GM13977 (cell line): ENCODE measurements at regions not wholly inside any gene's neighbourhood (a gene's known extent, or its start where the extent isn't known, plus 50 kb on each side); places are given as distances from the start of the nearest gene placed in this dataset.

ENCODE experiments used
- DNase-seq: peaks from one replicate; pipeline ENCODE4 v3.0.0; 2012; ENCODE audit warnings: low spot score
- in situ Hi-C: fragments of 300-500 bp; cut with MboI; formaldehyde crosslinking; loops from one replicate; pipeline ENCODE4 v1.12.0; 2022; ENCODE audit warnings: low sequenced_read_pairs, low pct_unique_long_range_greater_than_20kb, mixed read lengths, inconsistent platforms; ENCODE audit not compliant: unreplicated experiment
- TF ChIP-seq, protein P1 (sequence below): IDR thresholded peaks from 2 replicates; pipeline ENCODE4 v1.5.1; 2012; ENCODE audit warnings: mild to moderate bottlenecking, control low read depth; ENCODE audit not compliant: insufficient read depth; ENCODE audit errors: extremely low read depth, missing control alignments

DNA sequence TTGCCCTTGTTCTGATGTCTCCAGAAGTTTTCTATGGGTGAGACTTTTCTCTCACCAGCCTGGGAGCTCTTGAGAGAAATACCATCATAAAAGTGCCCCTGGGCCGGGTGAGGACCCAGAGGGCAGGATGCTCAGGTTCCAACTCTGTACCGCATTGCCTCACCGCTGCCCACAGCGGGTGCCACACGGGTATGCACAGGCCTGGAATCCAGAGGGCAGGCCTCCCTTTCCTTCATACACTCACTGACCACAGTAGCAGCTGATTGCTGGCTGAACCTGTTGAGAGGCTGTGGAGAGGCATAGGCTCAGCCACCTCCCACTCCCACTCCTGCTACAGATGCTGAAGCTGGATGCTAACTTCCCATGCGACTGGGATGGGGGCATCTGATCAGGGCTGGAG, 293.8 kb downstream of the CYP26B1 start:
- in situ Hi-C loops: no loop called here
- no peak for DNase-seq
- TF ChIP-seq, protein P1, sequence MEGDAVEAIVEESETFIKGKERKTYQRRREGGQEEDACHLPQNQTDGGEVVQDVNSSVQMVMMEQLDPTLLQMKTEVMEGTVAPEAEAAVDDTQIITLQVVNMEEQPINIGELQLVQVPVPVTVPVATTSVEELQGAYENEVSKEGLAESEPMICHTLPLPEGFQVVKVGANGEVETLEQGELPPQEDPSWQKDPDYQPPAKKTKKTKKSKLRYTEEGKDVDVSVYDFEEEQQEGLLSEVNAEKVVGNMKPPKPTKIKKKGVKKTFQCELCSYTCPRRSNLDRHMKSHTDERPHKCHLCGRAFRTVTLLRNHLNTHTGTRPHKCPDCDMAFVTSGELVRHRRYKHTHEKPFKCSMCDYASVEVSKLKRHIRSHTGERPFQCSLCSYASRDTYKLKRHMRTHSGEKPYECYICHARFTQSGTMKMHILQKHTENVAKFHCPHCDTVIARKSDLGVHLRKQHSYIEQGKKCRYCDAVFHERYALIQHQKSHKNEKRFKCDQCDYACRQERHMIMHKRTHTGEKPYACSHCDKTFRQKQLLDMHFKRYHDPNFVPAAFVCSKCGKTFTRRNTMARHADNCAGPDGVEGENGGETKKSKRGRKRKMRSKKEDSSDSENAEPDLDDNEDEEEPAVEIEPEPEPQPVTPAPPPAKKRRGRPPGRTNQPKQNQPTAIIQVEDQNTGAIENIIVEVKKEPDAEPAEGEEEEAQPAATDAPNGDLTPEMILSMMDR: no peak

DNA sequence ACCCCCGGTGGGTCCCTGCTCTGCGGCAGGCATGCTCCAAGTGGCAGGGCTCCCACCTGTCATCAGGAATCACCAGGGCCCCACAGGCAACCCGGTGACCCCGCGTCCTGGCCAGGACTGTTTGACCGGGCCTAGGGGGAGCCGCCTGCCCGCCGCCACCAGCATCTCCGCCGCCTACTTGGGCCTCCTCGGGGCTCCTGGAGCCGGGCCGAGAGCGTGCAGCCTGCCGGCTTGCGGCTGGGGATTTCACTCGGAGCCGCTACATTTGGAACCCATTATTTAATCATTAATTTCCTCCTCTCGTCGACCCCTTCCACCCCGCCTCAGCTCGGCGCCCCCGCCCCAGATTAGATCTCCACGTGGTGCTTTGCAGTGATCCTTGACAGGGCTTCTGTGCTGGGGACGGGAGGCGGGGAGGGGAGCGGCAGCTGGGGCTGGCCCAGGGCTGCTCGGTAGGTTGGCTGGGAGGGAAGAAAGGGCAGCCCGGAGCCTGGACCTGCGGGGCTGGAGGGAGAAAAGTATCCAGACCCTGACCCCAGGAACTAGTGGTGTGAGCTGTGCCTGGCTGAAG, 295.4 kb downstream of the CYP26B1 start:
- in situ Hi-C loops: no loop called here
- DNase-seq: no peak
- TF ChIP-seq, protein P1: no peak

DNA sequence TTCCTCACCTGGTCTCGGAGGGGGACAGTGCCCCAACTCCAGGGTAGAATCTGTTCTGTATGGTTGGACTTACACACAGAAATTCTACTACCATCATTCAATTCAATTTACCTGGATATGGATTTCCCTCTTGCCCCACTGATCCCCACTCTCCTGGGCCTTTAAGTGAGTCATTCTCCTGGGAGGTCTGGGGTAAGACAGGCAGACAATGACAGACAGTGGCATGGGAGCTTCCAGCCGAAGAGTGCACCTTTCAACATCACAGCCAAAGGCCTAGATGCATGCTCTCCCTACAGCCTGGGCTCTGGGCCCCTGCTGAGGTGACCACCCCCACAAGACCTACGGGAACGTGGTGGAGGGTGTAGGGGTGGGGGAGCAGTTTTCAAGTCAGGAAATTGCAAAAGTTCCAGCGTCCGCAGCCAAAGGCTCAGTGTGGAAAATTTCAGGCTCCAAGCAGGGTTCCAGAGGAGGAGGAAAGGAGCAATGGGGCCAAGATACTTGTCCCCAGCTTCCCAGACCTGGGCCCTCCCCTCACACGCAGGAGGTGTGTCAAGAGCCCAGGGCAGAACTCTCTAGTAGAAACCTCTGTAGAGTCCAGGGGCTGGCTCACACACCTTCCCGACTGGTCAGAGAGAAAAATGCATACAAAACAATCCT, 296.4 kb downstream of the CYP26B1 start:
- no peak for DNase-seq
- in situ Hi-C loops: no loop called here
- TF ChIP-seq, protein P1: no peak

DNA sequence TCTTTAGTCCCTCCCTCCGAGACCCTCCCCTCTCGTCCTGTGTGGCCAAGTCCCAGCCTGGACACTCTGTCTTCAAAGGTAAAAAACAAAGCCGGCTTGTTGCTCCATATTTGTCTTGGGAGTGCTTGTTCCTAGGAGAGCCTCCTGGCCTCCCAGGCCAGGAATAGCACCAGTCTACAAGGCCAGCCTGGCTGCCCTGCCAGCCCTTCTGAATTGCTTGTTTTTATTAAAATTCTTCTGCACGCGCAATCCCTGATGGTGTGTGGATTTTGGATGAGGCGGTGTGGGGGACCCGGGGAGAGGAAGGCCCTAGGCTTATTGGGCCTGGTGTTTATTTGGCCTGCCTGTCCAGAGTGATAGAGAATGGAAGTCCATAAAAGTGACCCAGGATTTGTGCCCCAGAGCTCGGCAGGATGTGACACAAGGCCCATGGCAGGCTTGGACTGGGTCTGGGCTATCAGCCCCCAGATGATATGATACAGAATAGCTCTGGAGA, 297.3 kb downstream of the CYP26B1 start:
- in situ Hi-C loops: no loop called here

DNA sequence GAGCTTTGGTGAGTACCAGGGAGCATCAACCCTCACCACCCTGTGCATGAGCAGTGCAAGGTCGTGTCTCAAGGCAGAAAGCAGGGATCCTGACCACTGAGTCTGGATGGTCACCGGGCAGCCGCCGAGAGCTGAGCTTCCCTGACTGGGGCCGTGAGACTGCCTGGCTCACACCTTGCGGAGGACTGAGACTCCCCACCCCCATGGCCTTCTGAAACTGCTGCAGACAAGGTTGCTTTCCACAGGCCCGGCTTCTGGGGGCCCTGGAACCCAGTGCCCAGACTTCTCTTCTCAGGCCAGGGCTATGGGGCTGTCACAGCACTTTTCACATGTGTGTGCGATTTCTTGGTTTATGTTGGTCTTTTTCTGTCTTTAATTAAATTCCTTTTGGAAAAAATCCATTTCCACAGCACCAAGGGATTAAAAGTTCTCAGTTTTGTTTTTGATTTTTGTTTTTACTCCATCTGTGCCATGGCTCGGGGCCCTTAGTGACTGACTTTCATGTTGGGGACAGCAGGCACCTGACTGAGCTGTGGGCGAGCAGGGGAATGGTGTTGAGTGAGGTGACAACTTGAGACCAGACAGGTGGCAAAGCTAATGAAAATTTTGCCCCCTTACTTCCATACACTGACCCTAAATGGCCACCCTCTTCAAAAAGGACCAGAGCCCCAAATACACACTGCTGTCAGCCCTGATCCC, 297.9 kb downstream of the CYP26B1 start:
- TF ChIP-seq, protein P1: no peak
- in situ Hi-C loops: no loop called here

More for the DNA sequence above, 297.3 kb downstream of the CYP26B1 start:
- TF ChIP-seq, protein P1: no peak
- no peak for DNase-seq

DNA sequence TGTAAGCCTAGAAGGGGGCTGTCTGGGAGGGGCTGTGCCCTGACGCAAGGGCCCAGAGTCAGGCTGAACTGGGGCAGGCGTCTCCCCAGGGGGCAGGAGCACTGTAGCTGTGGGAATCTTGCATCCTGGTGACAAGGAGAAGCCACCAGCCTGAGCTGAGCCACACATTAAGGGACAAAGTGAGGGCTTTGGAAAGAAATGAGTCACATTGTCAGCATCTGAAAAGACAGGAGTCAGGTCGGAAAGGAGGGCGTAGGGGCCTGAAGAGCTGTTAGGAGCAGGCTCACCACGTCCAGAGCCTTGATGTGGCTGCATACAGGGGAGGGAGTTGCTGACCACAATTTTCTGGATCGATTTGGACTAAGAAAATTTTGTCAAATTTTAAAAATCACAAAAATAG, 298.6 kb downstream of the CYP26B1 start:
- in situ Hi-C loops: no loop called here
- no peak for DNase-seq
- TF ChIP-seq, protein P1: no peak

More for the DNA sequence above, 297.9 kb downstream of the CYP26B1 start:
- DNase-seq: no peak
